SIG-M5 treated with dmso at 0.1 percent for 504 hours (cell line): ENCODE measurements at regions not wholly inside any gene's neighbourhood (a gene's known extent, or its start where the extent isn't known, plus 50 kb on each side); places are given as distances from the start of the nearest gene placed in this dataset.
"Not testable (repeated sequence)": the region's sequence is repeated elsewhere in the genome, so short reads cannot be mapped to it uniquely, and the experiment has no call there.

Experiments
- DNase-seq: peaks from one replicate; lab custom pipeline; 2025; ENCODE audit not compliant: unreplicated experiment; lab: John Stamatoyannopoulos, UW

DNA sequence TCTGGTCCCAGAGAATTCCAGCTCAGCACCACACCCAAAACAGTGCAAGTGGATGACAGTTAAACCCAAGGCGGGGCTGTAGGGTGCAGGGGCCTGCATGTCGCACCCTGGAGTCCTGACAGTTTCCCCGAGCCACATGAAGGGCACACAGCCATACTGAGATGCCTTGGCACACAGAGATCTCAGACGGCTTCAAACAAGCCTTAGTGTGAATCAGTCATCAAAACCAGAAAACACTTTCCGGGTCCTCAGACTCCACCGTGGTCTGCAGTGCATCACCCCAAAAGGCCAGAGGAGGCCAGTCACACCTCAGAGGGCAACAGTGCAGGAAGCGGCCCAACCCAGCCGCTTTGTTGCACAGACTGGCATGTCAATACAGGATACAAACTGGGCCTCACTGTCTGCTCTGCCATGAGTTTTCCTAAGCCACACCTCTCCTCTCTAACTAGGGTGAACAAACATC, 64.6 kb upstream of the ENPP6 start:
- no peak for DNase-seq

- DNase-seq = no peak
Measured at GRCh38 chr4:184281231-184282139, 63.8 kb upstream of the ENPP6 start.

- no peak for DNase-seq
Measured at GRCh38 chr4:184280591-184281071, 63.0 kb upstream of the ENPP6 start.

DNA sequence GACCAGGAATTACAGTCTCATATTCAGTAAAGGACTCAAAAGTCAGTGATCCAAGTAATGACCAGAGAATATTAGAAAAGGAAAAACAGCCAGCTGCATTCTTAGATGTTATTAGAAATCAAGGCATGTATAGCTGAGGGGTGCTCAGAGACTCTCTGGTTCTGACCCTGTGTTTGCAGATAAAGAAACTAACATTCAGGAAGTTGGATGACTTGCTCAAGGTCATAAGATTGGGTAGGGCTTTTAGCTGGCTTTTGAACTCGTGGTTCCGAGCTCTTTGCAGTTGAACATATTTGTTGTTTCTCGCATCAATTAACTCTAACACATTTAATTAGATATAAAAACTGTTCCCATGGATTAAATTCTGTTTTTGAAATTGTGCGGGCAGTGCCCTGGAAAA, 62.5 kb upstream of the ENPP6 start:
- no peak for DNase-seq

GRCh38 chr4:184279496-184280061, 61.9 kb upstream of the ENPP6 start:
- no peak for DNase-seq

- DNase-seq = not testable (repeated sequence)
Measured at GRCh38 chr4:184277769-184278168, 60.1 kb upstream of the ENPP6 start.

DNA sequence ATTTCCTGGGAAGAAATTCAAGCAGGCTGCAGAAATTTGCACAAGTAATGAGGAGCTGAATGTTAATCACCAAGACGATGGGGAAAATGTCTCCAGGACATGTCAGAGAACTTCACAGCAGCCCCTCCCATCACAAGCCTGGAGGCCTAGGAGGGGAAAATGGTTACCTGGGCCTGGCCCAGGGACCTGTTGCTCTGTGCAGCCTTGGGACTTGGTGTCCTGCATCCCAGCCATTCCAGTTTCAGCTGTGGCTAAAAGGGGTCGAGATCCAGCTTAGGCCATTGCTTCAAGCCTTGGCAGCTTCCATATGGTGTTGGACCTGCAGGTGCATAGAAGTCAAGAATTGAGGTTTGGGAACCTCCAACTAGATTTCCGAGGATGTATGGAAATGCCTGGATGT, 59.3 kb upstream of the ENPP6 start:
- DNase-seq = not testable (repeated sequence)

- DNase-seq = not testable (repeated sequence)
Measured at GRCh38 chr4:184276346-184276745, 58.7 kb upstream of the ENPP6 start.

DNA sequence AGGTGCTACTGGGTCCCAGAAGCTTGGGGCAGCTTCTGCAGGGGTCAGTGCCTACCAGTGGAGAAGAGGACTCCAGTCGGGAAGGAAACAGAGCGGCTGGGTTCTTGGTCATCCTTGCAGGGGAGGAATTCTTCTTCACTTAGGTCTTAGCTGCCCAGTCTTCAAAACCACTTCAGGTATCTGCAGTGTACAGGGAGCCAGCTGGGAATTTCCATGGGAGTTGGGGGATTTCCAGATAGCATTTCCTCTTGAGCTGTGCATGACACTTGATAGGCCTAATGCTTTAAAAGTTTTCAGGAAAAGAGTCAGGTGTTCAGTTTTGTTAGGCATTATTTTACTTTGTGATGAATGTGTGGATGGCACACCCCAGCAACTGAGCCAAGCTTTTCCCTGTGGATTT, 58.1 kb upstream of the ENPP6 start:
- no peak for DNase-seq

GRCh38 chr4:184274286-184274951, 56.7 kb upstream of the ENPP6 start:
- DNase-seq = no peak

DNA sequence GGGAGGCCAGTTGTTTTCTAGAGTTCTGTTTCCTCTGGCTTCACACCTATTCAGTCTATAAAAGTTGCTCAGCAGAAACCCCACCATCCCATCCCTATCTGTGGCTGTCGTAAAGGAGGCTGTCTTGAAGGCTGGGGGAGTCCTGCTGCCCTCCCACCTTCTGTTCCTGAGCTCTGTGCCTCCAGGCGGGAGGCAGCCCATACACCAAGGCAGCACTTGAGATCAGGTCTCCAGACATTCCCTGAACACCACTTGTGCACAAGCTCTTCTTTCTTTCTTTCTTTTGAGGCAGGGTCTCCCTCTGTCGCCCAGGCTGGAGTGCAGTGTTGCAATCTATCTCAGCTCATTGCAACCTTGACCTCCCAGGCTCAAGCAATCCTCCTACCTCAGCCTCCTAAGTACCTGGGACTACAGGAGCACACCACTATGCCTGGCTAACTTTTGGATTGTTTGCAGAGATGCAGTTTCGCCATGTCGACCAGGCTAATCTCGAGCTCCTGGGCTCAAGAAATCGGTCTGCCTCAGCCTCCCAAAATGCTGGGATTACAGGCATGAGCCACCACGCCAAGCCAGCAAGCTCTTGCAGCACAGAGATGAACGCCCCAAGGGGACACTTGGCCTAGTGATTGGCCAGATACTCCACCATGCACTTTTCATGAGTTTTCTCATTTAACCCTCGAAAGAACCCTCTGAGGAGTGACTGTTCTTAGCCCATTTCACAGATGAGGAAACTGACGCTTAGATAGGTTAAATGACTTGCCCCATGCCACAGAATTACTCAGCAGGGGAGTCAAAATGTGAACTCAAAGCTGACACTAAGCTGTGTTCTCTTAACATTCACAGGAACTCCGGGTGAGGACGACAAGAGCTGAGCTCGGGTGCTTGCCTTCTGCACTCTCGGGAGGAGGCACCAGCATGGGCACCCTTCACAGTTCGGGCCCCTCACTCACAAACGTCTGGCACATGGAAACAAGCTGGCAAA, 55.8 kb upstream of the ENPP6 start:
- no peak for DNase-seq

- no peak for DNase-seq
Measured at GRCh38 chr4:184270808-184271413, 53.2 kb upstream of the ENPP6 start.

DNA sequence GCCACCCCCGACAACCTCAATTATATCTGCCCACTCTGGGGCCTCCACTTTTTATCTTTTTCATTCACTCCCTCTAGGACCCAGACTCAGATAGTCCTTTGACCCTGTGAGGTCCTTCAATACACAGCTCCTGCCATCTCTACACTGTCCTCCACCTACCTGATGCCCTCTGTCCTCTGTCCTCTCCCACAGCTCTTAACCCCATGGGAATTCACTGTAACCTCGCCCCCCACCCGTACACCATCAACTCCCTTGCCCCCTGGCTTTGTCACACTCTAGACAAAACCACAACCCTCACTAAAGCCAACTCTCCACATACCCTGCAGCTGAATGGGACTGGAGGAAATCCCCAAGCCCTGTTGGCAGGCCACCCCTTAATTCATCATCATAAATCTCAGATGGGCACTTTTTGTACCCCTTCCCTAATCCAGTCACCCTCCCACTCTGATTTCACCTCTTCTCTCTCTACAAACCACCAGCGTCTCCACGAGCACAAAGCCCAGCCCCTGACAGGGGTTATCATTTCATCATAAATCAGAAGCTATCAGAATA, 52.3 kb upstream of the ENPP6 start:
- no peak for DNase-seq

- DNase-seq = peak; percentile 4
Measured at GRCh38 chr4:184268584-184269160, 51.0 kb upstream of the ENPP6 start.

GRCh38 chr4:184267673-184268583, 50.3 kb upstream of the ENPP6 start:
- DNase-seq = peak; percentile 94
